Body of pancreas (tissue), 4 donors: ENCODE measurements at regions not wholly inside any gene's neighbourhood (a gene's known extent, or its start where the extent isn't known, plus 50 kb on each side); places are given as distances from the start of the nearest gene placed in this dataset.

ENCODE experiments used
- CTCF ChIP-seq, 7 experiments: fragments of 450-650 bp in 4 of 7; fragments of 200-600 bp in 3 of 7; sonication (generic) in 3 of 7; IDR thresholded peaks; one replicate each; pipeline ENCODE4 v1.5.1; 2016 to 2019; ENCODE audit warnings: antibody characterized with exemption in 7 of 7
- POLR2A ChIP-seq, 3 donors: fragments of 450-650 bp; IDR thresholded peaks; one replicate each; pipeline ENCODE4 v1.6.1; 2016; ENCODE audit warnings: antibody characterized with exemption in 3 of 3, mild to moderate bottlenecking in 2 of 3

- TF ChIP-seq CTCF (IDR thresholded peaks at IDR 0.05) (no peak), POLR2A (IDR thresholded peaks at IDR 0.05) (no peak)
Observed at GRCh38 chr3:158992463-158992862, 190.6 kb downstream of the MFSD1 start.
